HG03571 (cell line): ENCODE measurements at regions not wholly inside any gene's neighbourhood (a gene's known extent, or its start where the extent isn't known, plus 50 kb on each side); places are given as distances from the start of the nearest gene placed in this dataset.
"Not testable (repeated sequence)": the region's sequence is repeated elsewhere in the genome, so short reads cannot be mapped to it uniquely, and the experiment has no call there.

Experiments
- ATAC-seq: cut with Tn5 transposase; IDR thresholded peaks from one replicate; pipeline ENCODE4 v1.9.1; 2021; ENCODE audit not compliant: unreplicated experiment

DNA sequence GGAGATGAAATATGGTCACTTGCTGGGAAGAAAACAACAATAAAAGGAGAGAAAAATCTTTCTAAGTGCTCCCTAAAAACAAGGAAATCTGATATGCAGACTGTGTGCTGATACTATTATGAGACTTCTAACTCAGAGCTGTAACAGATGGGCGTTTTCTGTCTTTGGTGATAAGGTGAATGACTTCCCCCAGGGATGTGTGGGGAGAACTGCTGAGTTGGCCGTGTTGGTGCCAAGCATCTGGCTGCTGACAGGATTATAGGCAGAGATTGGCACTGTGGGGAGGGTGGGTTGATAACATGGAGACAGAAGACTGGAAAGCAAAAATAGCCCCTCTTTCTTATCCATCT lies 438.5 kb upstream of the PLXNA2 start:
- no peak for ATAC-seq

- ATAC-seq, result no peak
Observed at GRCh38 chr1:208683141-208683540, 439.0 kb upstream of the PLXNA2 start.

DNA sequence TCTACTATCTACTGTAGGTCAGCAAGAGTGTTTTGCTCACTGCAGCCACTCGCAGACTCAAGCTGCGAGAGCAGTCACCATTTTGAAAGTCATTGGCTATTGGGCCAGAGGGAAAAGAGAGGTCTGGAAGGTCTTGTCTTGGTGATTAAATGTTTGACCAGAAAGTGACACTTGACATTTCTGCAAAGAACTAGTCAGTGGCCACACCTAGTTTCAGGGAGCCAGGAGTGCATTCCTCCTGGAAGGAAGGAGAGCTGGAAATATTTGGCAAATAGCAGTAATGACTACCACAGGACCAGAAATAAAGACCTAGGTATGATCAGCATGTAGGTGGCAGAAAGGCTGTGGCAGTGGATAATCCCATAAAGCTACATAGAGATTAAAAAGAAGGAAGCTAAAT lies 440.0 kb upstream of the PLXNA2 start:
- ATAC-seq, result no peak

DNA sequence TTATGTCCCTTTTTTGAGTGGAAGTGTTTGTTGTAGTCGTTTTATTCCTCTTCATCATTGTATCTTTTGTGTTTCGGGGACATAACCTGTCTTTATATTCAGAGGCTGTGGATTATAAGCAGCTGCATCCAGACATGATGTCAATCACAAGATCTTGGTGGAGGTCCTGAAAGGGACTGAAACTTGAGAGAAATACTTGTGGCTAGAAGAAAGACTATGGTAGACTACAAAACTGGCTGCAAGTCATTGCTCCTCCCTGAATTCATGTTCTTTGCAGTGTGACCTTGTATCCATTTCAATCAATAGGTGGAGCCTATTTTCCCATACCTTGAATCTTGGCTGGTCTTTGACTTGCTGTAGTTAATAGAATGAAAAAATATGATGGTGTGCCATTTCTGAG lies 442.4 kb upstream of the PLXNA2 start:
- no peak for ATAC-seq

DNA sequence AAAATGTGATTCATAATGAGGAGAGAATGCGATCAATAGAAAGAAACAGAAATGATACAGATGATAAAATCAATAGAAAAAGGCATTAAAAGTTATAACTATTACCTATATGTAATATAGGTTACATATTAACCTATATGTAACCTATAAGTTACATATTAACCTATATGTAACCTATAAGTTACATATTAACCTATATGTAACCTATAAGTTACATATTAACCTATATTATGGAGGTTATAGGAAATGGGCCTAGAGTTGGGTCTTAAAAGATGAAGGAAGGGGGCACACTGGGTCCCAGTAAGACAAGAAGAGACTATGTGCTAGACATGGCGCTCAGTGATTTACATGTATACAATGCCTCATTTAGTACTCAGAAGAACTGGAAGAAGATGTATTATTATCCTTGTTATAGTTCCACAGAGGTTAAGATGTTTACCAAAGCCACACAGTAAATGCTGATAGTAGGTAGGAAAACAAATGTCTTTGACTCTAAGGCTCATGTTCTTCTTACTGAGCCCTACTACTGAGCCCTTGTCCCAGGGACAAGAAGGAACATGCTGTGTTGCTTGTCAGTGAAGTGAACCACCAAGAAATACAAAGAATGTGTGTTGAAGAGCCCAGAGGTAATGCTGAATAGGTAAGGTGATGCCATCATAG lies 444.6 kb upstream of the PLXNA2 start:
- no peak for ATAC-seq

- ATAC-seq, result no peak
Observed at GRCh38 chr1:208691012-208691411, 446.8 kb upstream of the PLXNA2 start.

GRCh38 chr1:208709981-208710380 lies 465.8 kb upstream of the PLXNA2 start:
- no peak for ATAC-seq

DNA sequence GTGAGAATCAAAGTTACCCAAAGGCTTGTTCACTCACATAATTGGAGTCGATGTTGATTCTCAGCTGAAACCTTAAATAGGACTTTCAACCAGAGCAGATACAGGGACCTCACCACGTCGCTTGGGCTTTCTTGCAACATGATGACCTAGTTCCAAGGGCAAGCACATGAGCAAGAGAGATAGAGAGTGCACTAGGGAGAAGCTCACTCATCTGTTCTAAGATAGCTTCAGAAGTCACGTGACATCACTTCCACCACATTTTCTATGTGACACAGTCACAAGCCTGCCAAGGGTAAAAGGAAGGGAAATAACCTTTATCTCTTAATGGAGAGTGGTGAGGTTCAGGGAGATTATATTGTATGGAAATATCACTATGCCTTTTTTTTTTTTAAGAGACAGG lies 470.1 kb upstream of the PLXNA2 start:
- no peak for ATAC-seq

GRCh38 chr1:208717525-208717924 lies 473.3 kb upstream of the PLXNA2 start:
- no peak for ATAC-seq

- no peak for ATAC-seq
Observed at GRCh38 chr1:208722592-208722991, 478.4 kb upstream of the PLXNA2 start.

- peak; percentile 82 for ATAC-seq
Observed at GRCh38 chr1:208724079-208724478, 479.9 kb upstream of the PLXNA2 start.

- no peak for ATAC-seq
Observed at GRCh38 chr1:208728815-208729214, 484.6 kb upstream of the PLXNA2 start.

DNA sequence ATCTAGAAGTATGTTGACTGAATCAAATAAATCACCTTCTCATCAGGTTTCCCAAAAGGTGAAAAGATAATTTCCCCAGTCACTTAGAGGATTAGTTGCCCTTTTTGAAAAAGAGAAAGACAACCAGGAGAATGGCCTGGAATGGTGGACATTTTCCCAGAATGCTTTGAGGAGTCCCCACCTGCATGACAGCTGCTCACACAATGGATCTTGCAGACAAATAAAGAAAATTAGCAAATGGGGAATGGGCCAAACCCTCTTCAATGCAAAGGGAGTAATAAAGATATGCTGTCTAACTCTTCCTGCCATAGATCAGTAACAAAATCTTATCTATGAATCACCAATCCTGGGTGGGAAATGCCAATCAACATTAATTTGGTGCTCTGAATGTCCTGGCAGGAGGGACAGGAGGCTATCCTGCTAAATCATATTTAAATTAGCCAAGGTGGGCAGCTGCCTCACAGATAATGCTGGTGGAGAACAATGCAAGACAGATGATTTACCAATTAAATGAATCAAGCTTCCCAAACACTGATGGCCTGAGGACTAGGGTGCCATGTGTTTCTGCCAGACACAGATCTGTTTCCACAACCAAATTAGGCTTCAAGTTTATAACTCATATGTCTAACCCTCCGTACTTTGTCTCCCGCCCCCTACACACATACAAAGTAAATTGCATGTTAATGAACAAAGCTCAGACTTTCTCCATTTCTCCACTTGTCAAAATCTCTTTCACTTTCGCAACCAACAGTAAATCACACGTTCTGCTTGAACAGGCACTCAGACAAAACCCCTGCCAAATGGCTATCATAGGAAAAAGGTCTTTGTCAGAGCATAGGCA lies 488.0 kb upstream of the PLXNA2 start:
- peak; percentile 95 for ATAC-seq

DNA sequence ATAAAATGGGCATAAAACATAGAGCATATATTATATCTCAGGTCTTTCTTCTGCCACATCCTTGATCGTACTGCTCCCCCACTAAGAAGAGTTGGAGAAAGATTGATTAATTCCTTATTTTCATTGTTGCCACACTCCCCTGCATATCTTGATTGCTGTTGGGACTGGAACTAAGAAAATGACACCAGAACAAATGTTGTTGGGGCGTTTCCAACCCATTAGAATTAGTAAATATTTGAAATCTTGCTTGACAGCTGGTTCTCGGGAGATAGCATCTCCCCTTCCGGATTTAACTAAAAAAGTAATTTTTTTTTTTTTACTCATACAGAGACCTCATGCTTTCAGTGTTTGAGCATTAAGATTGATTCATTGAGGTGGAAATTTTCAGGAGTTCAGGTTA lies 493.0 kb upstream of the PLXNA2 start:
- ATAC-seq, result no peak

DNA sequence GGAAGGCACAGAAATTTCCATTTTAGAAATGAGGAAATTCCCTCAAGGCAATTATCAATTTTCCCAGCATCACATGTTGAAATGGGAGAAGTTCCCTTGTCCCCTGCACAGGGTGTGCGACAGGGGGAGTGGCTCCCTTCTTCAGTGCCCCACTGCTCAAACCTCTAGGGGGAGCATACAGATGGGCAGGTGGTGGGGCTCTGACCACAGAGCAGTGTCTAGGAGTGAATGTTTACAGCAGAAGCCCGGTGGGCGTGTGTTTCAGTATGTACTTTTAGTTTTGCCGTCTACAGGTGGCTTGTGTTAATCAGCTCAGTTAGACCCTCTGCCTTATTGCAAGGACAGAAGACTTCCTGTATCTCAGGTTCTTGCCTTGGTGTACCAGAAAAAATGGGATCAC lies 493.7 kb upstream of the PLXNA2 start:
- ATAC-seq, result peak; percentile 57

- ATAC-seq, result not testable (repeated sequence)
Observed at GRCh38 chr1:208739636-208740035, 495.5 kb upstream of the PLXNA2 start.

- no peak for ATAC-seq
Observed at GRCh38 chr1:208741296-208741695, 497.1 kb upstream of the PLXNA2 start.

DNA sequence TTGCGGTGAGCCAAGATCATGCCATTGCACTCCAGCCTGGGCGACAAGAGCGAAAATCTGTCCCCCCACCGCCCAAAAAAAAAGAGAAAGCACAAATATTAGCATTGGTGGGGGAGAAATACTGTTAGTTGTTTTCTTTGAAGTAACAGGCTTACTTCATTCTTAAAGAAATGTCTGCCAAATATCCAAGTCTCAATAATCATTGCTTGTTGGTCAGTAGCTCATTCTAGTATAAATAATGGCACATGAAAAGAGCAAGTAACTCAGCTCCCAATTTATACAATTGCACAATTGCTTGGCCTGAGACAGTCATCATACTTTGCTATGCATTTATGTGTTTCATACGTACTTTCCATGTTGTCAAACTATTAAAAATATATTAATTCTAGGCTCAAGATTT lies 499.2 kb upstream of the PLXNA2 start:
- ATAC-seq, result no peak

DNA sequence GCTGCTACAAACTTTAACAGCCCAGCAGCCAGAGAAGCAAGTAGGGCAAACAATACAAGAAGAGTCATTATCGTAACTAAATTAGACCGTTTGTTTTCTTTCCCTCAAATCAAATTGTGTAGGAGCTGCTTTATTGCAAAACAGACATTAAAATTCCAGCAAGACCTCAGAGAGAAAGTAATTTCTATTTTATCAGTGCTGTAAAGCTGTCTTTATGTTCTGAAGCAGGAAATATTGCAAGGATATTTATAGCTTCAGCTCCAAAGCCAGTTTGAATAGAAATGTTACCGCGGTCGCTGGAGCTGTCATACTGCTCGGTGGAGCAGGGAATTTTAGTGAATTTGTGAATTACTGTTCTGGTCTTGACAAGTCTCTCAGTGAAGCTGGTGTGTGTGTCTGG lies 503.8 kb upstream of the PLXNA2 start:
- no peak for ATAC-seq

DNA sequence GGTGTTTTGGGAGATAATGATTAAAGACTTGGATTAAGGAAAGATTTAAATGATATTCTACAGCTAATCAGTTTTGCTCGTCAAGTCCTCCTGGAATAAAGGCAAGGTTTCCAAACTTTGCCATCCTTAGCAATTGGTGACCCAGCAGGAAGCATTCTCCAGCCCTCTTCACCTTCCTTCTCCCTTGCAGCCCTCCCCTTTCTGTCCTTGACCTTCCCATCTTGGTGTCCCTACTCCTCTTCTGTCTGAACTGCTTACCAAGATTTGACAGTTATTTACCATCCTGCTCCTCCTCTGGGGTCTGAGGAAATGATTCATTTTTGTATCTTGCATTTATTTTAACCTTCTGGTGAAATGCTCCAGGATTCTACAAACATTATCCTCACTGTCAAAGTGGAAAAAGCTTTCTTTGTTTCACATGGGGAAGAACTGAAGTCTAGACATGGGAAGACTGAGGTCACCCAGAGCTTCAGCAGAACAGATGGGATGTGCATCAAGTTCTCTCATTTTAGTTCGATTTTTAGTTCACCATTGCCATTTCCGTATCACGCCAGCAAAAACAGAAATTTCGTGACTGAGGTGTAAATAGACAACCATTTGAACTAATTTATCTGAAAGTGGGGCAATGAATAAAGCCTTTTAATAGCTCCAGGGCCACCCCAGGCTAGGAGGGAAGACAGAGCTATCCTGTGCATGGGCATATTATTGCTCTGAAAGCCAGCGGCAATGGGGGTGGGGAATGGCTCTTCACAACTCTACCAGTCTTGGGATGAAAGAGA lies 504.4 kb upstream of the PLXNA2 start:
- no peak for ATAC-seq

DNA sequence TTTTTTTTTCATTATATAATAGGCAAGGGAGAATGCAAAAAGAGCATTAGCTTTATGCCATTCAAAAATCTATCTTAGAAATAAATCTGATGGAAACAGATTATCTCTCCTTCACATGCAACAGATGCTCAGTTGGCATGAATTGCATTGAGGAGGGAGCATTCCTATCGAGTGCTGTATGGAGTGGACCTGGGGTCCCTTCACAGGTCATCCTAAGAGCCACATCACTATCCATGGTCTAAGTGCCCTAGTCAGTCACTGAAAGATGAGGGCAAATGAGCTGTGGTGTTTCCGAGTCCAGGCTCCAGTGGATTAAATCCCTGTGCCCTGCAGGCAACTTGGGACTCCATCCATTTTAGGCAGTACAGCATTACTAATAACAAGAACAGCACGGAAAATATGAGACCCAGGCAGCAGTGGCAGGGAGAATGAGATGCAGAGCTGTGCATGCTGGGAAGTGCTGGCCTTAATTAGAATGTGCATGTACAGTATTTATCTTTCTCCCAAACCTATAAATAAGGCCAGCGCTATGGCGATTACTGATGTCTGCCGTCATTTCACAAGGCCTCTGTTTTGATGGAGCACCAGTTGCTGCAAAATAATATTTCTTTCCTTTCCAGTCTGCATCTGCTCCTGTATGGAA lies 512.3 kb upstream of the PLXNA2 start:
- no peak for ATAC-seq
